22Rv1 (cell line): ENCODE measurements at regions not wholly inside any gene's neighbourhood (a gene's known extent, or its start where the extent isn't known, plus 50 kb on each side); places are given as distances from the start of the nearest gene placed in this dataset.

Experiments
- H3K27ac ChIP-seq: fragments of 450-650 bp; 2 replicates; pipeline ENCODE4 v1.5.1; 2017
- ZFX ChIP-seq: fragments of 450-650 bp; IDR thresholded peaks from 2 replicates; pipeline ENCODE4 v1.6.1; 2017; ENCODE audit warnings: antibody characterized with exemption, borderline replicate concordance
- TF ChIP-seq, protein P1 (sequence below): fragments of 450-650 bp; IDR thresholded peaks from 2 replicates; pipeline ENCODE4 v1.5.1; 2017; ENCODE audit warnings: mild to moderate bottlenecking

DNA sequence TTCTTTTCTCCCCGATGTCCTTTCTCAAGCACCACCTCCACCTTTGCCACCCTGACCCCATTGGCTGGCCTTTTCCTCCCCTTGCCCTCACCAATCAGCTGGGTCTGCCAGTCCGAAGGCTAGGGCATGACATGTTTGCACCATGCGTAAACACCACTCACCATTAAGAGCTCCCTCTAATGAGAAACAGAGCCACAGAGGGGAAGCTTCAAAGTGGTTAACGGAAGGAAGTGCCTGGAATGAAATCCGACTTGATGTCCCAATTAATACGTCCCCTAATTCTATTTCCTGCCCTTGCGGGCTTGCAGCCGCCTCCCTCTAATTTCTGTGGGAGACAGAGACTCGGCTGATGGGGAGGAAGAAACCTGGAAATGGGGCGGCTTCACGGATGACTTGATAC is 318.5 kb upstream of the TBX3 start:
- TF ChIP-seq ZFX: no peak
- TF ChIP-seq, protein P1, sequence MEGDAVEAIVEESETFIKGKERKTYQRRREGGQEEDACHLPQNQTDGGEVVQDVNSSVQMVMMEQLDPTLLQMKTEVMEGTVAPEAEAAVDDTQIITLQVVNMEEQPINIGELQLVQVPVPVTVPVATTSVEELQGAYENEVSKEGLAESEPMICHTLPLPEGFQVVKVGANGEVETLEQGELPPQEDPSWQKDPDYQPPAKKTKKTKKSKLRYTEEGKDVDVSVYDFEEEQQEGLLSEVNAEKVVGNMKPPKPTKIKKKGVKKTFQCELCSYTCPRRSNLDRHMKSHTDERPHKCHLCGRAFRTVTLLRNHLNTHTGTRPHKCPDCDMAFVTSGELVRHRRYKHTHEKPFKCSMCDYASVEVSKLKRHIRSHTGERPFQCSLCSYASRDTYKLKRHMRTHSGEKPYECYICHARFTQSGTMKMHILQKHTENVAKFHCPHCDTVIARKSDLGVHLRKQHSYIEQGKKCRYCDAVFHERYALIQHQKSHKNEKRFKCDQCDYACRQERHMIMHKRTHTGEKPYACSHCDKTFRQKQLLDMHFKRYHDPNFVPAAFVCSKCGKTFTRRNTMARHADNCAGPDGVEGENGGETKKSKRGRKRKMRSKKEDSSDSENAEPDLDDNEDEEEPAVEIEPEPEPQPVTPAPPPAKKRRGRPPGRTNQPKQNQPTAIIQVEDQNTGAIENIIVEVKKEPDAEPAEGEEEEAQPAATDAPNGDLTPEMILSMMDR: no peak
- no peak overlapping the region for H3K27ac ChIP-seq

DNA sequence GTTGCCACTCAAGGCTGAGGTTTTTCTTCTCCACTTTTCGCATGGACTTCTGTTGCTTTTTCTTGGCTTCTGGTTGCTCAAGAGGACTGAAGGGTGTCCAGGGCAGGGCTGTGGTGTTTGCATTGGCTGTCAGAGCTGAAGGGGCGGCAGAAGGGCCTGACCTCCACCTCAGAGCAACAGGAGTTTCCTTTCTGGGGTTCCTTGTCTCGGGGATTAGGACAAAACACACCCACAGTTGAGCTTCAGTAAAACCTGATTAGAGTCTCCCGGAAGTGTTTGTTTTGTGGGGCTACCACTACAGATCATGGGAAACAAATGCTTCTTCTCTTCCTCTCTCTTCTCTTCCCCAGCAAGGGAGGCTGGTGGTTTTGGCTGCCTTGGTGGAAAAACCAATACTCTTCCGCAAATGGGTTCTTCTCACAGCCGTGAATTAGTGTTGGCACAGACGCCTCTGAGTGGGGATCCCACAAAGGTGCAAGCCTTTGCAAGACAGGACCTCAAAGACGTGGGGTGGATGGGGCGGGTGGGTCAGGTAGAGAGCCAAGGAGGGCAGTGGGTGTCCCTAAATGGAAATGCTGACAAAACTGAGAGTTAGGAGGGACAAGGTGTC is 317.7 kb upstream of the TBX3 start:
- TF ChIP-seq ZFX: no peak
- TF ChIP-seq, protein P1: no peak
- no peak overlapping the region for H3K27ac ChIP-seq

DNA sequence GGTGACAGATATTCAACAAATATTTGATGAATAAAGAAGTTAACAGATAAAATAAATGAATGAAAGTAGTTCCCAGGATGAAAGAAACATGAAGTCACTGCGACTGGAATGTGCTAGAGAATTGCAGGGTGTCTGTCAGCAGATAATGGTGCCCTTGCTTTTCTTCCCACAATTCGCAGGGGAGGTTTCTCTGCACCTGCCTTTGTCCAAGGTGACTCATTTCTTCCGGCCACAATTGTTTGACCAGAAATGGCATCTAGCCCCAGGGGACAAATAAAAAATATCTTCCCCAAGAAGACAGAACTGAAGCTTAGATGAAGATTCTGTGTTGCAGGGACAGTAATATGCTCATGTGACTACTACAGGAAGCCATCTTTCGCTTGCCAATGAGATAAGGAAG is 316.1 kb upstream of the TBX3 start:
- TF ChIP-seq ZFX: no peak
- TF ChIP-seq, protein P1: no peak
- H3K27ac ChIP-seq: peak overlapping the region; percentile 60

DNA sequence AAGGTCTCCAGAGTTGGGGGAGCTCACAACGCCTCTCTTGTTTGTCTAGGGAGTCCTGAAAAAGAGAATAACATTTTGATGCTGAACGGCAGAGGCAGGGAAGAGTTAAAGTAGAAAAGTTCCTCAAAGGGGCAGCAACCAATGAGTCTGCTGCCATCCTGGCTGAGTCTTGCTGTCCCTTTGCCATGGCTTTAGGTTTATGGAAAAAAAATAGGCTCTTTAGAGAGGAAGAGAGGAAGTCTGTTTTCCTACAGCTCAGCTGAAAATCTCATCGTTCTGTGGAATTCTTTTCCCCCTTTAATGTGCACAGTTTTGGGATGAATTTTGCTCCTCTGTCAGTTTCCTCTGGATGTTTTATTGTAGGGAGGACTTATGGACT is 314.8 kb upstream of the TBX3 start:
- TF ChIP-seq, protein P1: no peak
- TF ChIP-seq ZFX: no peak
- no peak overlapping the region for H3K27ac ChIP-seq

DNA sequence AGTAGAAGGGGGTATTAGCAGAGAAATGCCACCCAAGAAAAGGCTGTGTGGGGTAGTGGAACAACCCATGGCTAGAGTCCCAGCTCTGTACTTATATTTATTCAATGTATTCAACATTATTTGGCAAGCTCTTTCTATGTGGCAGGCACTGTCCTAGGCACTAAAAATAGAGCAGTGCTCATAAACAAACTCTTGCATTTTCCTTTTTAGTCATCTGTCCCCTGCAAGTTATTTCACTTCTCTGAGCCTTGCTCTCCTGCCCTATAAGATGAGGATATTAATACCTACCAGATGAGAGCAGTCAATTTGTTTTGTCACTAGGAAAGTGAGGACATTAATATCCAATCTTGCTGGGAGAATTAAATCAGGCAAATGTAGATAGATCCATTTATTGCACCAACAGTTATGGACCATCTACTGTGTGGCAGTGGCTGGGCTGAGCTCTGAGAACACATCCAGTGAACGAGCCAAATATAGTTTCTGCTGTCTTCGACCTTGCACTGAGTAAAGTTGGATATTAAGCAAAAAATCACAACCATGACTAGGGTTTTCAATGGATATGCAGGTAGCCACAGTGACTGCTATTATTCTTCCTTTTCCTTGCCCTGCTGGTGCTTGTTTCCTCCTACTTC is 314.3 kb upstream of the TBX3 start:
- no peak overlapping the region for H3K27ac ChIP-seq
- TF ChIP-seq, protein P1: no peak
- no peak for TF ChIP-seq ZFX

DNA sequence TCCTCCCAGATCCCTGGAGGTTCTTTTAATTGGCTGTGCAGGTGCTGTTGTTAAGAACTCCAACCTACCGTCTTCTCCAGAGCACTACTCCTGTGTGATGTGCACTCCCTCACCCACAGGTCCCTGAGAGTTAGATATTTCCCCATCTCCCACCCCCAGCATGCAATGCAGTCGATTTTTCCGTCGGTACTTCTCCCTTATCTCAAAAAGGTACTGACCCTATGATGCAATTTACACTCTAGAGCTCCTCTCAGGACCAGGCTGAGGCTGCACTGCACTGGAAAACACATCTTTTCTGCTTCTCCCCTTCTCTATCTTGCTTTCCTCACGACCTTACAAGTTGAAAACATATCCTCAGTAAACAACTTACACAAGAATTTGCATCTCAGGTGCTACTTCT is 312.4 kb upstream of the TBX3 start:
- TF ChIP-seq, protein P1: no peak
- TF ChIP-seq ZFX: no peak
- no peak overlapping the region for H3K27ac ChIP-seq

DNA sequence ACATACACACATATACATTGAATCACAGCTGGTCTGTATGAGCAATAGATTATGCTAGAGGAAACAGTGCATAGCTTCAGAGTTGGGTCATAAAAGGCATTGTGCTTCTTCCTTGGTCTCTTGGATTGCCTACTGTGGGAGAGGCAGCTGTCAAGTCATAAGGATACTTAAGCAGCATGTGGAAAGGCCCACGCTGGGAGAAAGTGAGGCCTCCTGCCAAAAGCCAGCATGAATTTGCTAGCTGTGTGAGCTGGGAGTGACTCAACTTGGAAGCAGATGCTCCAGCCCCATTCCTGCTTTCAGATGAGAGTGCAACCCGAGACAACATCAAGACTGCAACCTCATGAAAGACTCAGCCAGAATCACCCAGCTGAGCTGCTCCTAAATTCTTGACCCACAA is 311.9 kb upstream of the TBX3 start:
- TF ChIP-seq, protein P1: no peak
- no peak for TF ChIP-seq ZFX

More for the DNA sequence above, 311.9 kb upstream of the TBX3 start:
- H3K27ac ChIP-seq: no peak overlapping the region
